DMS114 treated with DMSO at 0.1 percent for 48 hours (cell line): ENCODE measurements at regions not wholly inside any gene's neighbourhood (a gene's known extent, or its start where the extent isn't known, plus 50 kb on each side); places are given as distances from the start of the nearest gene placed in this dataset.

Source experiments
- DNase-seq: peaks from one replicate; lab custom pipeline; 2025; ENCODE audit not compliant: unreplicated experiment; lab: John Stamatoyannopoulos, UW

- DNase-seq, result no peak
Observed at GRCh38 chr17:53891726-53892125, 69.0 kb downstream of the KIF2B start.

DNA sequence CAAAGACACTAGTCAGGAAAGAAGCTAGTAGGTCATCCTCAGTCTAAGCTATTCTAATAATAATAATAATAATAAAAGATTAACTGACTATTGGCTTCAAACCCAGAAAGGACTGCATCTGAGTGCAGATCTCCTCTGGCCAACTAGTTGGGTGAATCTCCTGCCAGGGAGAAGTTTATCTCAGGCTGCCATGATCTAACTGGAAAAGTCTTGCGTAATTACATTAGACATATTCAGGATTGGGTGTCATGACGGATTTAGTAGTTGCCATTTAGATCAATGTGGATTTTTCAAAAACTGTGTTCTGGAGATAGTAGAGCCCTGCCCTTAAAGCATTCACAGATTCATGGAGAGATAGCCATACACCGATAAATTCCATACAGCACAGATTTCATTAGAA, 69.5 kb downstream of the KIF2B start:
- DNase-seq, result no peak

GRCh38 chr17:53894591-53894990, 71.9 kb downstream of the KIF2B start:
- no peak for DNase-seq

GRCh38 chr17:53896047-53896446, 73.3 kb downstream of the KIF2B start:
- no peak for DNase-seq

DNA sequence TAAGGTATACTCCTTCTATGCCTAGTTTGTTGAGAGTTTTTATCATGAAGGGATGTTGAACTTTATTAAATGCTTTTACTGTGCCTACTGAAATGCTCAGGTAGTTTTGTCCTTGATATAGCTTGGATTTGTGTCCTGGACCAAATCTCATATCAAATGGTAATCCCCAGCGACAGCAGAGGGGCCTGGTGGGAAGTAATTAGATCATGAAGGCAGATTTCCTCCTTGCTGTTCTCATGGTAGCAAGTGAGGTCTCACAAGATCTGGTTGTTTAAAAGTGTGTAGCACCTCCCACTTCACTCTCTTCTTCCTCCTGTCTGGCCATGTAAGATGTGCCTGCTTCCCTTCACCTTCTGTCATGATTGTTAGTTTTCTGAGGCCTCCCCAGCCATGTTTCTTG, 78.2 kb downstream of the KIF2B start:
- no peak for DNase-seq

GRCh38 chr17:53907435-53907834, 84.7 kb downstream of the KIF2B start:
- DNase-seq, result no peak

DNA sequence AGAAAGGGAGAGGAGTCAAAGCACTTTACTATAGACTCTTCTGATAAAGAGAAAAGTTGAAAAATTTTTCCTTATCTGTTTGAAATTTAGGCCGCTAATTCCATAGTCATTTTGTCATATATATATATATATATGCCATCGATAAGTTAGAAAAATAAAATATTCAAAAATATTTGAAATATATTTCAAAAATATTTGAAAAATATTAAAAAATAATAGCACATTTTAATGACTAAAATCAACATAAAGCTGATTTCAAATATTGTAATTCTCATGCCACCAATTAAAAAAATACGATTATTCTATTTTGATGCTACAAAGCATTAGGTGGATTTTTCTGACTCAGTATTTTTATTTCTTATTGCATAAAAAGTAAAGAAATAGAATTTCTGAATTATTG, 87.1 kb downstream of the KIF2B start:
- no peak for DNase-seq

DNA sequence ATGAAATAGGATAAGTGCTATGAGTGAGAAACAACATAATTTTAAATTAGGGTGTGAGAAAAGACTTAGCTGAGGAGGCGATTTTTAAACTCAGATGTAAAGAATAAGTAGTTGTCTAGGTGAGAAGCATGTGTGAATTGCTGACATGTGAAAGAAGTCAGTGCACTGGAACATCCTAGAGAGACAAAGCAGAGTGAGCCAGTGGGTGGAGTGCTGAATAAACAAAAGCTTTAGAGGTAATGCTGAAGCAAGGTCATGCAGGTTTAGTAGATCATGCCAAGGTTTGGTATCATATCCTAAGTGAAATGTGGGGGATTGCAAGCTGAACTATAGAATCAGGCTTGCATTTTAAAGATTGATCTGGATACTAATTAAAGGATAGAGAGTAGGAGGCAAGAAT, 89.4 kb downstream of the KIF2B start:
- no peak for DNase-seq

DNA sequence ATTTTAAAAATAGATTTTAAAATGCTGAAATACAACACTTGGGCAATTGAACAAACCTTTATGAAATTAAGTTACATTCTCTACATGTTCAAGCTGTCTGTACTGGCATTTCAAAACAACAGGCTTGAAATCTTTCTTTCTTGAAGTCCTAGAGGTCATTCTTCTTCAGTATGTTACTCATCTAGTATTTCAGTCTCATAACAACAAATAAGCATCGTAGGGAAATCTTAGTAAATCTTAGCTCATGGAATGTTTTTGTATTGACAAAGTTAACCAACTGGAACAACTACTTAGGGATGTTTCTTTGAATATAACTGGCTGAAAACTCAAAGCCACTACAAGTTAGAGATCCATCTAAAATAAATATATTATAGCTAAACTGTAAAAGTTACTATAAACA, 96.6 kb downstream of the KIF2B start:
- DNase-seq, result no peak

GRCh38 chr17:53924530-53925455, 102.1 kb downstream of the KIF2B start:
- no peak for DNase-seq

GRCh38 chr17:53932386-53932785, 109.7 kb downstream of the KIF2B start:
- no peak for DNase-seq

DNA sequence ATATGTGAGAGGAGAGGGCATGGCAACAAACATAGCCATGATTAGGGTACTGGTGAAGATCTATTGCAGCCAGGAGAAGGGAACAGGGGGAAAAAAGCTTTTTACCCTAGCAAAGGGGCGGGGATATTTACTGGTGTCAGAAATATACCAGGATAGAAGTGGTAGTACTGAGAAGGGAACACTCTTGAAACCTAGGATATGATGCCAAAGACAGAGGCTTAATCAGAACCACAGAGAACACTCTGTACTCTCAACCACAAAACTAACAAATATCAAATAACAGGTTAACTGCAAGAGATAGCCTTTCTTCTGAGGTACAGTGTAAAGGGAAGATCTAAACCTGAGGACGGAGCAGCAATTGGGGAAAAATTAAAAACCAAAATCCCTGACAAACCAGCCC, 112.2 kb downstream of the KIF2B start:
- no peak for DNase-seq

GRCh38 chr17:53941231-53941630, 118.5 kb downstream of the KIF2B start:
- no peak for DNase-seq

- DNase-seq, result no peak
Observed at GRCh38 chr17:53942436-53942835, 119.7 kb downstream of the KIF2B start.

- no peak for DNase-seq
Observed at GRCh38 chr17:53942898-53943297, 120.2 kb downstream of the KIF2B start.

DNA sequence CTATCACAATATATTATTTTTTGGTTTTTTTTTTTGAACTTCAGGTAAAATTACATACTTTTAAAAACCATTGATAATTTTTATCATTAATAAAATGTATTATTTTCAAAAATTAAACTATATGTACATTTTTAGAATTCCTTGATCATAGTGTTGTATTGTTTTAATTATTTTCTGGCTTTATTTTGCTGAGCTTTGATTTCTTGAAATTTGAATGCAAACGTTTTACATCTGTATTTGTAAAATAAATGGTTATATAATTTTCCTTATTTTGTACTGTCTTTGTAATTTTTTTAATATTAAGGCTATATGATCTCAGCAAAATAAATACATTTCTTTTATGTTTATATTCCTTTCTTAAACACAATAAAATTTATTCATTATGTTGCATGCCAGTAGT, 125.6 kb downstream of the KIF2B start:
- no peak for DNase-seq

- no peak for DNase-seq
Observed at GRCh38 chr17:53949473-53950090, 126.9 kb downstream of the KIF2B start.

DNA sequence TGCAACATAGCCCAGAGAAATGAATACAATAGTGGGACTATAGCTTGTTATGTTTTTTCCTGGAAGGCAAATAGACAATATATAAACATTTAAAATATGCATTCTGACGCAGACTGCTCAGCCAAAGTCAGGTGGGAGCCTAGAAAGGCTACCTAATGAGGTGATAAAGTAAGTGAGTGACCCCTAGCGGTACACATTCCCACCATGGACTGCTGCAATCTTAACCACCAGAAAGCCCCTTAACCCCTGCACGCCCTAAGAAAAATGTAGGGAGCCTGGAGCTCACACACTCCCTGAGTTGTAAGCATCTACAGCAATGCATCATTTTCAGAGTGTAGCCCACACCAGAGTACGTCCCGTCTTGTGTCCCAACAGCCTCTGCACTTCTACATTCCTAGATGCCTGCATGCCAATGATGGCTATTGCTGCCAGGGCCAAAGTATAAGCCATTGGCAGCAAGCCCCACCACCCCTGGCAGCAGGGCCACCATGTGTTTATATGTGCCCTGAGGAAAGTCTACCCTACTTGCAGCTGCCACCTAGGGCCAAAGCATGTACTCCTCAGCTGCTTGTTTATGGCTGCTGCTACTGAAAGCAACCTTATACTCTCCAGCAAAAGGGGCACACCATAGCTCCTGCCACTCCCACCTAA, 127.6 kb downstream of the KIF2B start:
- DNase-seq, result no peak

DNA sequence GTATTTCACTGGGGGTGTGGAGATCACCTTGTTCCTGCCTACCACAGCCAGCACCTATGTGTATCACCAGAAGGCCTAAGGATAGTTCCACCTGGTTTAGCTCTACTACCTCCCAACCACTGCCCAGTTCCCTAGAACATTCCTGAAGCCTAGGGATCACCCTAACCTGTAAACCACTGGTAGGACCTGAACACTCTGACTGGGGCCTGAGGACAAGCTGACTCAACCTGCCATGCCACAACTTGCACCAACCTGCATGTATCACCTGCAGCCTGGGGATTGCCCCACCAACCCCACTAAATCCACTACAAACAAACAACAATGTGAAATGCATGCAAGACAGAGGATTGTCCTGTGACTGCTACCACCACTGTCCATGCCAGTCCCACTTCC, 128.1 kb downstream of the KIF2B start:
- DNase-seq, result no peak

GRCh38 chr17:53971361-53971760, 148.6 kb downstream of the KIF2B start:
- DNase-seq, result no peak

DNA sequence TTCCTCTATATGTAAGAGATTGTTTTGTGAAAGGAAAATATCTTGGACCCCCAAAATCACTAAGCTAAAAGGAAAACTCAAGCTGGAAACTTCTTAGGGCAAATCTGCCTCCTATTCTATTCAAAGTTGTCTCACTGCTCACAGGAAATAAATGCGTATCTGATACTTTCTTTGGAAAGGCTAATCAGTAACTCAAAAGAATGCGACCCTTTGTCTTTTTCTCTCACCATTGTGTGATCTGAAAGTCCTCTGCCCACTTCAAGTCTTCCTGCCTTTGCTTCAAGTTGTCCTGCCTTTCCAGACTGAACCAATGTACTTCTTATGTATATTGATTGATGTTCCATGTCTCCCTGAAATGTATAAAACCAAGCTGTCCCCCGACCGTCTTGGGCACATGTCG, 157.3 kb downstream of the KIF2B start:
- DNase-seq, result no peak

- no peak for DNase-seq
Observed at GRCh38 chr17:53996131-53996530, 173.4 kb downstream of the KIF2B start.
